ENCODE measurements at regions not wholly inside any gene's neighbourhood (a gene's known extent, or its start where the extent isn't known, plus 50 kb on each side); places are given as distances from the start of the nearest gene placed in this dataset.

DNA sequence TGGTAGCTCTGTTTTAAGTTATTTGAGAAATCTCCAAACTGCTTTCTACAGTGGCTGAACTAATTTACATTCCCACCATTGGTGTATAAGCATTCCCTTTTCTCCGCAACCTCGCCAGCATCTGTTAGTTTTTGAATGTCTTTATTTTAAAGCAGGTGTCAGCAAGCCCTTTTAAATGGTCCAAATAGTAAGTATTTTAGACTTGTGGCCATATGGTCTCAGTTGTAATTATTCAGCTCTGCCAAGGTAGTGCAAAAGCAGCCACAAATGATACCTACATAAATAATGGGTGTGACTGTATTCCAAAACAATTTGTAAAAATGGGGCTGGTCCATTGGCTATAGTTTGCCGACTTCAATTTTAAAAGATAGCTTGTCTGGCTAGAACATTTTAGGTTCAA is 58.7 kb upstream of the TMTC4 start:
- no peaks in the 10 kb centered on the region for H3K36me3 Mint-ChIP-seq
- H3K9me3 Mint-ChIP-seq = peaks cover under 1 to 7% of the 10 kb centered on the region in 2 donors
- peaks cover 0 to 8% of the 10 kb centered on the region in 2 donors for H3K27me3 Mint-ChIP-seq
- no peaks in the 10 kb centered on the region for H3K4me1 Mint-ChIP-seq
- no peak overlapping the region for H3K4me3 Mint-ChIP-seq
- no peak overlapping the region for H3K27ac Mint-ChIP-seq
- no peak for DNase-seq
- ATAC-seq (replicated peaks) = no peak

DNA sequence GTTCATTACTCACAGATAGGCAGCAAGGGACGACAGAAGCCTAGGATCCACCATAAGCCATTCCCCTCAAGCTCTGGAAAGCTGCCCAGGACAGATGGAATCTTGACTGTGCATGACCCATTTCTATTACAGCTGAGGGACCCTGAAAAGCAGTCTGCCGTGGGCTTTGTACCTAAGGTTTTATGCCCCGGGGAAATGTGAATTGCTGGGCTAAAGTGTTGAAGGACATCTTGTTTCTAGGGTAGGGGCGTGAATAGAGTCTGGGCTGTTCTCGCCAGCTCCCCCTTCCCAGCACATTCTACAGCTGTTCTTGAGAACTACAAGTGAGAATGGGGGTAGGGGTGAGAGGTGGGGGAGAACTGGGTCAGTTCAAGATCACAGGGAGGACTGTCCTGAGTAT is 53.6 kb upstream of the TMTC4 start:
- Mint-ChIP-seq H3K9me3 (peaks cover 4 to 13% of the 10 kb centered on the region in 2 donors), H3K4me1 (no peaks in the 10 kb centered on the region), H3K27me3 (peaks cover 6 to 18% of the 10 kb centered on the region in 2 donors), H3K36me3 (peaks cover 0 to 2% of the 10 kb centered on the region in 2 donors), H3K4me3 (no peak overlapping the region), H3K27ac (no peak overlapping the region)
- no peak for DNase-seq
- no peak for ATAC-seq (replicated peaks)

- Mint-ChIP-seq H3K4me1 (peaks cover 1 to 7% of the 10 kb centered on the region in 2 donors), H3K9me3 (peaks cover 5 to 12% of the 10 kb centered on the region in 2 donors), H3K4me3 (no peak overlapping the region), H3K27me3 (peaks cover 27 to 34% of the 10 kb centered on the region in 2 donors), H3K27ac (no peak overlapping the region), H3K36me3 (peaks cover 0 to 2% of the 10 kb centered on the region in 2 donors)
- no peak for DNase-seq
- ATAC-seq (replicated peaks) = peak in 1 of 2 donors; percentile 18
Observed at GRCh38 chr13:100725472-100725871, 50.9 kb upstream of the TMTC4 start.

GRCh38 chr13:100724568-100724967 is 50.0 kb upstream of the TMTC4 start:
- Mint-ChIP-seq H3K27me3 (peaks cover 29 to 34% of the 10 kb centered on the region in 2 donors), H3K4me3 (no peak overlapping the region), H3K9me3 (peaks cover 8 to 13% of the 10 kb centered on the region in 2 donors), H3K27ac (no peak overlapping the region), H3K4me1 (peaks cover 1 to 7% of the 10 kb centered on the region in 2 donors), H3K36me3 (peaks cover 0 to 2% of the 10 kb centered on the region in 2 donors)
- no peak for DNase-seq
- no peak for ATAC-seq (replicated peaks)

Measured in stimulated activated naive B cell treated with anti-CD40 and anti-IgM and Interleukin-4, amounts not matched to agents 10 μg/mL and 1 μg/mL and 100 μg/mL, for 72 hours (primary cell).